GM21515 (cell line): ENCODE measurements at regions not wholly inside any gene's neighbourhood (a gene's known extent, or its start where the extent isn't known, plus 50 kb on each side); places are given as distances from the start of the nearest gene placed in this dataset.
A peak's percentile ranks its signal among the peaks of the same experiment; 100 is the strongest.

Experiments
- ATAC-seq: cut with Tn5 transposase; IDR thresholded peaks from one replicate; pipeline ENCODE4 v1.9.1; 2021; ENCODE audit not compliant: unreplicated experiment

DNA sequence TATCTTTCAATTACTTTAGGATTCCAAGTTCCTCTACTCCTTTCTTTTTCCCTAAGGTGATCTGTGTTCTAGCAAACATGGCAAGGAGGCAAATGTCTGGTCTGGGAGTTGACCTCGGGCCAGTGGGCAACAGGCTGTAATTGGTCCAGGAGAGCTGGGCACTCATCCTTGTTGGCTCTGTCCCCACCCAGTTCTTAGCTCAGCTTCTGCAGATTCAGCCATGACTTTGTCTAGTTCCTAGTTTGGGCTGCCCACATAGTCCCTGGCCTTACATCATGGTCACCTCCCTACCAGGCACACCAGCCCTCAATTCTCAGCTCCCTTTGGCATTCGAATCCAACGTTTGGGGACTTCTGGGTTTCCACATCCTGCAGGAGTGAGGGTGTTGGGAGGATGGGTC, 92.1 kb upstream of the DAP start:
- ATAC-seq, result no peak

DNA sequence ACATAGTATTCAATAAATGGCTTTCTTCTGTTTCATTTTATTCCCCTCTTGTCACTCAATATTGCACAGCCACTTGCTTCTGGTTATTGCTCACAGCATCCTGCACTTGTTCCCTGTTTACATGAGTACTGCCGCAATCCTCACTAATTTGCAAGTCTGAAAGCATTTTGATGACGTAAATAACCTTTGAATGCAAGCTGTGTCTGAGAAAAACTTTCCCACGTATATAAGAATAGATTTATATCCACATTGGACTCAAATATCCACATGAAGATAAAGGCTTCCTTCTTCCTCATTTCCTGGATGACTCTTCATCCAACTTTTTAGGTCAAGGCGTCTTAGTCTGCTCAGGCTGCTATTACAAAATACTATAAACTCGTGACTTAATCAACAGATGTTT, 88.2 kb upstream of the DAP start:
- no peak for ATAC-seq

DNA sequence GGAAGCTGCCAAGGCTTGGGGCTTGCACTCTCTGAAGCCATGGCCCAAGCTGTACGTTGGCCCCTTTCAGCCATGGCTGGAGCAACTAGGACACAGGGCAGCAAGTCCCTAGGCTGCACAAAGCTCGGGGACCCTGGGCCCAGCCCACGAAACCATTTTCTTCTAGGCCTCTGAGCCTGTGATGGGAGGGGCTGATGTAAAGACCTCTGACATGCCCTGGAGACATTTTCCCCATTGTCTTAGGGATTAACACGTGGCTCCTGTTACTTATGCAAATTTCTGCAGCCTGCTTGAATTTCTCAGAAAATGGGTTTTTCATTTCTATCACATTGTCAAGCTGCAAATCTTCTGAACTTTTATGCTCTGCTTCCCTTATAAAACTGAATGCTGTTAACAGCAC, 83.0 kb upstream of the DAP start:
- ATAC-seq, result no peak

DNA sequence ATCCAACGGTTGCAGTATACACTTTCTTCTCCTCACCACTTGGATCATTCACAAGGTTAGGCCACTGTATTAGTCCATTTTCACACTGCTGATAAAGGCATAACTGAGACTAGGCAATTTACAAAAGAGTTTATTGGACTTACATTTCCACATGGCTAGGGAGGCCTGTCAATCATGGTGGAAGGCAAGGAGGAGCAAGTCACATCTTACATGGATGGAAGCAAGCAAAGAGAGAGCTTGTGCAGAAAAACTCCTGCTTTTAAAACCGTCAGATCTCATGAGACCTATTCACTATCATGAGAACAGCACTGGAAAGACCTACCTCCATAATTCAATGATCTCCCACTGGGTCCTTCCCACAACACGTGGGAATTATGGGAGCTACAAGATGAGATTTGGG, 81.8 kb upstream of the DAP start:
- no peak for ATAC-seq

DNA sequence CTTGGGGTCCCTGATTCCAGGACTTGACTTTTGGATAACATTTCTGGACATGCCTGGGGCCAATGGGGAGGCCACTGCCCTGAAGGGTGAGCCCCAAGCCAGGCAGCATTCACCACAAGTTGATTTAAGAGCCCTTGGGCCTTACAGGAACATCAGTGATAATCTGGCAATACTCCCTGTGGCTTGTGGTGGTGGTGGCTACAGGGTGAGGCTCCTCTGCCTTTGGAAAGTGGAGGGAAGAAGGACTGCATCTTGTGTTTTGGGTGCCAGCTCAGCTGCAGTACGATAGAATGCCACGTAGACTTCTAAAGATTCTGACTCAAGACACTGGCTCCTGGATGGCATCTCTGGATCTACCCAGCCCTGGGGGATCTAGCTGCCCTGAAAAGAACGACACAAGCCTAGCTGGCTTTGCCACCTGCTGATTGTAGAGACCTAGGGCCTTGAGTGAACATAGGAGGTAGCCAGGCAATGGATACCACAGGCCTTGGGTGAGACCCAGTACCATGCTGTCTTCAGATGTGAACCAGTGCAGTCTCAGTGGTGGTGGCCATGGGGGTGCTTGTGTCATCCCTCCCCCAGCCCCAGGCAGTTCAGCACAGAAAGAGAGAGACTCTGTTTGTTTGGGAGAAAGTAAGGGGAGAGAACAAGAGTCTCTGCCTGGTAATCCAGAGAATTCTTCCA, 79.0 kb upstream of the DAP start:
- ATAC-seq, result no peak

DNA sequence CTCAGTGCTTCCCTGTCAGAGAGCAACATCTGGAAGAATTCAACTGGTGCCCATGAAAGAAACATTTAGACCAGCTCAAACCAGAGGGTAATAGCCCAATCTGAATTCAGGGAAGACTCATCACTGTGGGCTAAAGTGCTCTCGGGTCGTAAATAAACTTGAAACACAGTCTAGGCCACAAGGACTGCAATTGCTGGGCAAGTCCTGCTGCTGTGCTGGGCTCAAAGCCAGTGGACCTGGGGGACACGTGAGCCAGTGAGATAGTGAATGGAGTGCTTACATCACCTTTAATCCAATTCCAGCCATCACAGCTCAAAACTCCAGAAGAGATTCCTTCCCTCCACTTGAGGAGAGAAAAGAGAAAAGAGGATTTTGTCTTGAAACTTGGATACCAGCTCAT, 78.1 kb upstream of the DAP start:
- no peak for ATAC-seq

DNA sequence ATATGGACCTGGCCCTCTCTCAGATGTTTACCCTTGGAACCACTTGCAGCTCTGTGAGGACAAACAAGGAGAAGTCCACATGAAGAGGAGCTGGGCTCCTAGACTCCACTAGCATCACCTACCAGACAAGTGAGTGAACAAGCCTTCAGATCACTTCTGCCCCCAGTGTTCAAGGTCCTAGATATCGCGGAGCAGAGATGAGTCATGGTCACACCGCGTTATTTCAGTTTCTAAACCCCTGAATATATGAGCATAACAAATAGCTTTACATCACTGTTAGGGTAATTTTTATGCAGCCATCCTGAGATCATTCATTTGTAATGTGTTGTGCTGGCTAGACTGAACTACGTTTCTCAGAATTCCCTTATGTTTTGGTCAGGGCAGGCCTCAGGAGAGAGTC, 77.0 kb upstream of the DAP start:
- ATAC-seq, result peak; percentile 74

DNA sequence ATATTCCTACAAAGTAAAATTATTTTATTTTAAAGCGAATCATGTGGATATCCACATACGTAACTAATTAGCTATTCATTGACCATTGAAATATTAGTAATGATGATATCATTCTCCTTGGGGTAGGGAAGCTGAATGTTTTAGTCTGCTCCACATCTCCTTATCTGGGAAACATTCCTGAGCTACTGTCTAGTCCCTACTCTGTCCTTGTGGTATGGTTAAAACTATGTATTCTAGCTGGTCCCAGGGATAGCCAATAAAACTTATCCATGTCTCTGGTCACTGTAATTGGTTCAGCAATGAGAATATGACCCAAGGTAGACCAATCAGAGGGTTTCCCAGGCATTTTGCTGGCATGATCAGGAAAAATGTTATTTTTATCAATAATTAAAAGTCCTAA, 76.0 kb upstream of the DAP start:
- ATAC-seq, result no peak

DNA sequence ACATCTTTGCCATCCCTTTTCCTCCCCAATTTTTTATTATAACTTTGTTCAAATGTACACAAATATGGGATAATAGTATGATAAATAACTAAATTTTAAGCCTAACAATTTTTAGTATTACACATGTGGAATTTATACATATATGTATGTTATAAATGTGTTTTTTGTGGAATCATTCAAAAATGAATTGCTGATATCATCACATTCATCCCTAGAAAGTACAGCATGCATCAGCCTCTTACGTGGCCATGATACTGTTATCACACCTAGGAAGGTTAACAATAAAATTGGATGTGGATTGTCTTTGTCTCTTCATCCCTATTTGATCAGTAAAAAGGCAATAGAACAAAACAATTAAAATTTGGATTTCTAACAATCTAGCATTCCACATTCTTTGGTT, 73.7 kb upstream of the DAP start:
- ATAC-seq, result no peak

DNA sequence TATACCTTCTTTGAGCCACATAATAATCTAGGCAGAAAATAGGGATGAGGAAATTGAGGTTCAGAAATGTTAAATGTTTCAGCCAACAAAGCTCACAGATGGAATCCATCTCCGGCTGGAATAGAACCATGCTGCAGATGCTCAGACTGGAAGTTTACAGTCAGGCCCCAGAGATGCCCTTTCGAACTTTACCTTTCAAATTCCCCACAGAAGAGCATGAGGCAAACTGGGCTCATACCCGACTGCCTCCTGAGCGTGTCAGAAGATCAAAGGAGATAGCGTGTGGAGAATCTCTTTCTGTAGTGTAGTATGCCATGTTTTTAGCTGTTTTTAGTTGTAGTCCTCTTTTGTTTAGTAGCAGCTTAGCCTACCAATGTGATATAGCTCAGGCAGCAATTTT, 72.0 kb upstream of the DAP start:
- no peak for ATAC-seq

DNA sequence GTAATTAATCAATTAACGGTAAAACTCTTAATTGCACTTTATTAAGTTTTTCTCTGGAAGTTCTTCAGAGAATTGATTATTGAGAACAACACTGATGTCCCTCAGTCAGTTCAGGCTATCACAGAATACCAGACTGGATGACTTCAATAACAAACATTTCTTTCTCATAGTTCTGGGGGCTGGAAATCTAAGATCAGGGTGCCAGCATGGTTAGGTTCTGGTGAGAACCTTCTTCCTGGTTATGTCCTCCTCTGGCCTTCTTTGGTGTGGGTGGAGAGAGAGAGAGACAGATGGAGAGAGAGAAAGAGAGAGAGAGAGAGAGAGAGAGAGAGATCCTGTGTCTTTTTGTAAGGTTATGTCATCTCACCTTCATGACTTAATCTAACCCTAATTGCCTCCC, 71.4 kb upstream of the DAP start:
- no peak for ATAC-seq

DNA sequence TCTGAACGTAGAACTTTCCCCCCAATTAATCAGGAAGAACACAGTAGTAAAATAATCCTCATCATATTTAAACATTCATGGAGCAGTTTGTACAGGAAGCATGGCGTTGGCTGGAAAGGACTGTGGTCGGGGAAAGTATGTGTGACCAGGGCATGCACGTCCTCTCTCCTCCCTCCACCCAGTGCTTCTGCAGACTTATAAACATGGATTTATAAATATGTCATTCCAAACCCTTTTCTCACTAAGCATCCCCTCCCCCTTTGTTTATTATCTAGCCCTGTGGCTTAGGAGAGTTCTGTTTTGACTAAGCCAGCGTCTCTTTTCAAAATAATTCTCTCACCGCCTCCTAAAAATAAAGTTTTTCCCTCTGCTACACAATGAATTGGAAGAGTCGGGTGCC, 70.4 kb upstream of the DAP start:
- no peak for ATAC-seq

DNA sequence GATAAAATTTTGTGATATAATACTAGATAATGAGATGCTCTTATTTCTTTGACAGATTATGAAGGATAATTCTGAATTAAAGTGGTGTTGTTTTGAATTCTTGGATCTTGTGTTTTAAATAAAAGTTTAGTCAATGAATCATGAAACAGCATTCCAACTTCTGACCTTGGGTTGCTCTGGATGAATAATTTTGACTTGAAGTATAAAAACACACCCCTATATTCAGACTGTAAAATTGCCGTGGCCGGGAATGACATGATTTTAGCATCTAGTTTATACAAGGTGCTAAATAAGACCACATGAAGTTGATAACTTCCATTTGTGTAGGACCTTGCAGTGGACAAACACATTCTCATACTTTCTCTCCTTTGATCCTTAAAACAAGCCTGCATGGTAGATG, 67.2 kb upstream of the DAP start:
- ATAC-seq, result no peak

DNA sequence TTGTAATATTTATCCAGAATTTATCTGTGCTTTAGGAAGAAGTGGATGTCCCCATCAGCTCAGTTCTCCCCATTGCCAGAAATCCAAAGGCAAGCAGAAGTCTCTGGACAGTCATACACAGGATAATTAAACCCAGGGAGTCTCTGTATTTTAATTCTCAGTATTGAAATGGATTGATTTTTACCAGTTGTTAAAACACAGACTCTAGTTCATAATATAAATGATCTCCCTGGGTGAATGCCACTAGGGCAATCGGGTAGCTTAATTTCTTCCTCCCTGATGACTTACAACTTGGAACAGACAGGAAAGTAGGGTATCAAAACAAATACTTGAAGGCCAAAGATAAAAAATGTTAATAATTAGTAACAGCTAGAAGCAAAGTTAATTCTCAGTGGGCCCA, 66.5 kb upstream of the DAP start:
- no peak for ATAC-seq

DNA sequence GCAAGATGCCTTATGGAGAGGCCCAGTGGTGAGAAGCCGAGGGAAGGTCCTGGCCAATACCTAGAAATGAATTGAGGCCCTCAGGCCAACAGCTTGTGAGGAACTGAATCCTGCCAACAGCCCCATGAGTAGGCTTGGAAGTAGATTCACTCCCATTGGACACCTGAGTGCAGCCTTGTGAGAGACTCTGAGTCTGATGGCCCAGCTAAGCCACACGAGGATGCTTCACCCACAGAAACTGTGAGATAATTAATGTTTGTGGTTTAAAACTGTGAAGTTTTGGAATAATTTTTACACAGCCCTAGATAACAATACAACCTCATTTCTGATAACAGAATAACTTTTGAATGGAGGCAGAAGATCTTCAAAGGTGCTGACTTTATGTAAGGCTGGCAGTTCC, 65.9 kb upstream of the DAP start:
- no peak for ATAC-seq

DNA sequence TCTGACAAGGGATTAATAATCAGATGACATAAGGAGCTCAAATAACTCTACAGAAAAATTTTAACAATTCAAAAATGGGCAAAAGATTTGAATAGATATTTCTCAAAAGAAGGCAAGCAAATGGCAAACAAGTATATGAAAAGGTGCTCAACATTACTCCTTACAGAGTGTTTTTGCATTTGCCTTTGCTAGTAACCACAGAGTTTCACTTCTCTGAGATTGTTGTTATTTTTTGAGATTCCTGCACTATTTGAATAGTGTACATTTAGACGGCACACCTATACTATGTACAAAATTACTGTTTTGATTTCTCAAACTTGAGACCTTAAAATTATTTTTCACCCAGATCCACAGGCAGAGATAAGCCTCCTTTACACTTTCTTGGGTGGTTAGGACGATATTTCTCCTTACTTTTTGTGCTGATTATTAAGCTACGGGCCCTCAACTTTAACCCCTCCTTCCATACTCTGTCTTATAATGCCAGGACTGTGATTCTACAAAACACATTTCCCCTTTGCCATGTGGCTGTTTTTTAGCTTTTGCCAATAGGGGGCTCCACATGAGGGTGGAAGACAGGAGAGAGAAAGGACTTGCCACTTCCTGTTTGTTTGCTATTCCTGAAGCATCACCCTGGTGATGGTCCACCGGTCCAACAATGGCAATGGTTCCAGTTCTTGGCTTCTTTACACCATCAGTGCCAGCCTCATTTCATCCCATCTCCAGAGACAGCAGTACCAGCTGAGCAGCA, 65.0 kb upstream of the DAP start:
- peak; percentile 94 for ATAC-seq

DNA sequence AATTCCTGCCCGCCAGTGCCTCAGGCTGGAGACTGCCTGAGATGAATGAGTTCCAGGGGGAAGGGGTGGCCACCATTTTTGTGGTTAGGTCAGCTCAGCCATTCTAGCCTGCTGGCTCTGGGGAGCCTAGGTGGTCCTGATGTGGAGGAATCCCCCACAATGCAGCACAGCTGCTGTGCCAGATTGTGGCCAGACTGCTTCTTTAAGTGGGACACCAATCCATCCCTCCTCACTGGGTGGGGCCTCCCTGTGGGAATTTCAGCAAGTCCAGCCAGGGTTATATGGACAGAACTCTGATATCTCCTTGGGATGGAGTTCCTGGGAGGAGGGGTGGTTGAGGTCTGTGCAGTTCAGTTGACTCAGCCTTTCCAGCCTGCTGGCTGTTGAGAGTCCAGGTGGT, 51.2 kb upstream of the DAP start:
- ATAC-seq, result no peak
